Activated T-cell treated with anti-CD3 and anti-CD28 coated beads, Interleukin-2, amount 50 U/mL, for 24 hours (primary cell): ENCODE measurements at regions not wholly inside any gene's neighbourhood (a gene's known extent, or its start where the extent isn't known, plus 50 kb on each side); places are given as distances from the start of the nearest gene placed in this dataset.
"Not testable (repeated sequence)": the region's sequence is repeated elsewhere in the genome, so short reads cannot be mapped to it uniquely, and the experiment has no call there.

Source experiments
- DNase-seq: peaks from one replicate; pipeline ENCODE4 v3.0.0-alpha.2; 2020
- H3K27ac Mint-ChIP-seq: 2 replicates; pipeline ENCODE4 v1.8.0; 2020; ENCODE audit warnings: mild to moderate bottlenecking, mixed read lengths
- H3K27me3 Mint-ChIP-seq: 2 replicates; pipeline ENCODE4 v1.8.0; 2020; ENCODE audit warnings: mixed read lengths
- H3K36me3 Mint-ChIP-seq: 2 replicates; pipeline ENCODE4 v1.8.0; 2020; ENCODE audit warnings: low read depth, mixed read lengths
- H3K4me1 Mint-ChIP-seq: 2 replicates; pipeline ENCODE4 v1.8.0; 2020; ENCODE audit warnings: low read depth, mixed read lengths
- H3K4me3 Mint-ChIP-seq: 2 replicates; pipeline ENCODE4 v1.8.0; 2020; ENCODE audit warnings: mild to moderate bottlenecking, moderate library complexity, mixed read lengths
- H3K9me3 Mint-ChIP-seq: 2 replicates; pipeline ENCODE4 v1.8.0; 2020; ENCODE audit warnings: mixed read lengths

DNA sequence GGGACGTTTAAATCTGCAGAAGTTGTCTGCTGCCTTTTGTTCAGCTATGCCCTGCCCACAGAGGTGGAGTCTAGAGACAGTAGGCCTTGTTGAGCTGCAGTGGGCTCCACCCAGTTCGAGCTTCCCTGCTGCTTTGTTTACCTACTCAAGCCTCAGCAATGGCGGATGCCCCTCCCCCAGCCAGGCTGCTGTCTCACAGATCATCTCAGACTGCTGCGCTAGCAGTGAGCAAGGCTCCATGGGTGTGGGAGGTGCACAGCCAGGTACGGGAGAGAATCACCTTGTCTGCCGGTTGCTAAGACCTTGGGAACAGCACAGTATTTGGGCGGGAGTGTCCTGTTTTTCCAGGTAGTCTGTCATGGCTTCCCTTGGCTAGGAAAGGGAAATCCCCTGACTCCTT lies 114.3 kb upstream of the PALM2AKAP2 start:
- not testable (repeated sequence) for H3K27me3 Mint-ChIP-seq, H3K4me3 Mint-ChIP-seq, H3K27ac Mint-ChIP-seq, H3K4me1 Mint-ChIP-seq, DNase-seq, H3K36me3 Mint-ChIP-seq
- H3K9me3 Mint-ChIP-seq: peaks cover 11% of the 10 kb centered on the region

DNA sequence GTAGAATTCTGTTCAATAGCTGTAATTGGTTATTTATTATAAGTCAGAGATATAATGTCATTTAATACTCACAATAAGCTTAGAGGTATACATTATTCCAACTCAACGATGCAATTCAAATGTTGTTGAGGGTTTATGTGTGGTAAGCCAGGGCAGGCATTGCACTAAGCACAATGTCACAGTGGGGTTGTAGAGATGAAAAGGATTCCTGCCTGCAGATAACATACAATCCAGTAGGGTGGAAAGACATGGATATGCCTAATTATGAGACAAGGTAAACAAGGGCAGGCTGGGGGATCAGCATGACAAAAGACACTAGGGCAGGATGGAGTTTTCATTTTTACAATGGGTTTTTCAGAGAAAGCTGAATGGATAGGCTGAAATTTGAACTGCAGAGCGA lies 98.7 kb upstream of the PALM2AKAP2 start:
- no peak for DNase-seq
- H3K4me3 Mint-ChIP-seq: no peak overlapping the region
- H3K36me3 Mint-ChIP-seq: no peaks in the 10 kb centered on the region
- H3K27ac Mint-ChIP-seq: no peak overlapping the region
- peaks cover 3% of the 10 kb centered on the region for H3K9me3 Mint-ChIP-seq
- H3K27me3 Mint-ChIP-seq: no peaks in the 10 kb centered on the region
- no peaks in the 10 kb centered on the region for H3K4me1 Mint-ChIP-seq

DNA sequence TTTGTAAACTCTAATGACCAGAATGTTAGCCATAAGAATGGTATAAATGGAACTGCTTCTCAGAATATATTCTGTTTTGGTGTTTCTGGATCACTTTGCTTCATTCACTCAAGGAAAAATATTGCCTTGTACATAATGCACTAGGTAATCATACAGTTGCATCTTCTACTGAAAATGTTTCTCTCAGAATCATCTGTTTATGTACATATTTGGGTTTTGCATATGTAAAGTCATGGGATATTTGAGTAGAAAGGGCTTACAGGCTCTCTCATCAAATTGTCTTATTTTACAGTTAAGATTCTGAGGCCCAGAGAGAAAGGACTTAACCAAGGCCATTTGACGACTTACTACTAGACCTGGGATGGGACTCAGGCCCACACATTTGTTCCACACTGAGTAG lies 97.8 kb upstream of the PALM2AKAP2 start:
- Mint-ChIP-seq H3K4me1 (no peaks in the 10 kb centered on the region), H3K4me3 (no peak overlapping the region), H3K27ac (no peak overlapping the region)

DNA sequence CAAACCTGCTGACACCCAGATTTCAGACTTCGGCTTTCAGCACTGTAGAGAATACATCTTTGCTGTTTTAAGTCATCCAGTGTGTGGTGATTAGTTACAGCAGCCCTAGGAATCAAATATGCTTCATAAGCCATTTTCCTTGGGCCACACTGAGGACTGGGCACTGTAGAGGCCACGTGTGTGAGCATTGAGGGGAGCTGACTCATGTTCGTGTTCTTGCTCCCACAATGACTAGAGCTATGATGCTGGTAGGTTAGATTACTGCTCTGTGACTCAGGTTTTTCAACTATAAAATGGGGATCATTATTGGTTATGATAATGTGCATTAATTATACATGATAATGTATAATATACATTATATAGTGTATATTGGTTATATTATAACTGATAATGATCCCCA lies 96.5 kb upstream of the PALM2AKAP2 start:
- Mint-ChIP-seq H3K4me1 (no peaks in the 10 kb centered on the region), H3K9me3 (peaks cover 9% of the 10 kb centered on the region), H3K27ac (no peak overlapping the region), H3K27me3 (no peaks in the 10 kb centered on the region), H3K4me3 (no peak overlapping the region), H3K36me3 (no peaks in the 10 kb centered on the region)
- DNase-seq: no peak

More for the DNA sequence above, 97.8 kb upstream of the PALM2AKAP2 start:
- Mint-ChIP-seq H3K27me3 (no peaks in the 10 kb centered on the region), H3K9me3 (peaks cover 5% of the 10 kb centered on the region), H3K36me3 (no peaks in the 10 kb centered on the region)
- DNase-seq: no peak

DNA sequence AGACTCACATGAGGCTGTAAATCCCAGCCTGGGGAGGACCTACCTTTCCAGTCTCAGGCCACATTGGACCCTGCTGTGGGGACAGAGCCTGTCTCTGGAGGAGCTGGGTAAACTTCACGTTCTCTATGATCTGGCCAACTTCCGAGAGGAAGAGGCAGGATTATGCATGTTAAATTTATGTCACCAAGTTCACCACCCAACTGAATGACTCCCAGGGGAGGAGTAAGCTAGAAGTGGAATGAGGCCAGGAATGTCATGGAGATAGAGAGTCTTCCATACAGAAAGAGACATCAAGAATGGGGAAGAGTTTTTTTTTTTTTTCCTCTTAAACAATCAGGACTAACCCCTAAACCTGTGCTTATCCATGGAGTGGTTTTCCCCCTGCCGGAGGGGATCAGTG lies 90.3 kb upstream of the PALM2AKAP2 start:
- Mint-ChIP-seq H3K27ac (no peak overlapping the region), H3K9me3 (peaks cover 9% of the 10 kb centered on the region), H3K27me3 (no peaks in the 10 kb centered on the region), H3K36me3 (no peaks in the 10 kb centered on the region), H3K4me3 (no peak overlapping the region), H3K4me1 (no peaks in the 10 kb centered on the region)
- no peak for DNase-seq

DNA sequence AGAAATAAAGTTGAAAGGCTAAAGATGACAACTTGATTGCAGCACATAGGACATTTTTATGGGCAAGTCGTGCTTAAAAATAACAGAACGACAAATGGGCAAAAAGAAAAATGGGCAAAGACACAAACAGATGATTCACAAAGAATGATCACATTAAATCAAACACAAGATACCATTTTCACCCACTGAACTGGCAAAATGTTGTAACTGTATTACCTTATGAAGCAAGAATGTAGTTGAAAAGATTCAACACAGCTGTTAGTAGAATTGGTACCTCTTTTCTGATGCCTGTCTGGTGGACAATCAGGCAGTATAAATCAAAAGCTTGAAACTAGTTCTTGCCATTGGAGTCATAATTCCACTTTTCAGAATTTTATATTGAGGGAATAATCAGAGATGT lies 81.0 kb upstream of the PALM2AKAP2 start:
- no peak overlapping the region for H3K27ac Mint-ChIP-seq
- no peaks in the 10 kb centered on the region for H3K4me1 Mint-ChIP-seq
- no peaks in the 10 kb centered on the region for H3K9me3 Mint-ChIP-seq
- no peak overlapping the region for H3K4me3 Mint-ChIP-seq
- peaks cover 7% of the 10 kb centered on the region for H3K27me3 Mint-ChIP-seq
- H3K36me3 Mint-ChIP-seq: no peaks in the 10 kb centered on the region
- DNase-seq: no peak

DNA sequence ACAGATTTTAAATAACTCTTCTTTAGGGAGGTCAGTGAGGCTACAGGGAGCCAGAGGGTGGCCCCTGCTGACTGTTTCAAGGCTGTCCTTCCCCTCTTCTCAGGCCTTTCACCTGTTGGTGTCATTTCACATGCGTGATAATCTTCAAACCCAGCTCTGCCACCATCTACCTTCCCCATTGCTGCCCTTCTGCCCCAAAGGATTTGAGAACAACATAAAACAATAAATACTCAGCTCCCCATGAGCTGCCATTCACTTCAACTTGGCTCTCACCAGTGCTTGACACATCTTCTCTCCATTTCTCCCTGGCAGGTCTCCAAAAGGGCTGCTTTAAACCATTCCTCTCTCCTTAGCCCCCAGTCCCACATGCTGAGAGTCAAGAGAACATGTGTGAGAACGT lies 75.5 kb upstream of the PALM2AKAP2 start:
- no peak for DNase-seq
- Mint-ChIP-seq H3K9me3 (no peaks in the 10 kb centered on the region), H3K27me3 (peaks cover 5% of the 10 kb centered on the region), H3K36me3 (no peaks in the 10 kb centered on the region), H3K4me3 (no peak overlapping the region), H3K4me1 (no peaks in the 10 kb centered on the region), H3K27ac (no peak overlapping the region)

DNA sequence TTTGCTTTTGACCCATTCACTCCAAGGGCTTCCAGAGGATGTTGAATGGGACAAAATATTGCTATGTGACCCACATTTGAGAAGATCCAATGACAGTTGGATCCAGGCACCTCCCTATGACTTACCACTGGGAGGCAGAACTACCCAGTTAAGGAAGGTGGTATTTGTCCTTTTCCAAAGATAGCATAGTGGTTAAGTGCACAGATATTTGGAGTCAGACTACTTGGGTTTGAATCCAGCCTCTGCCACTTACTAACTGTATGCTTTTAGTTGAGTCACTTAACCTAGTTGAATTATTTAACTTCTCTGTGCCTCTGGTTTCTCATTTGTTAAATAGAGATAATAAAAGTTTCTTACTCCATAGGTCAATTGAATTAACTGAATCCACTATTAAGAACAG lies 74.5 kb upstream of the PALM2AKAP2 start:
- Mint-ChIP-seq H3K36me3 (no peaks in the 10 kb centered on the region), H3K4me3 (no peak overlapping the region), H3K27me3 (peaks cover 5% of the 10 kb centered on the region), H3K9me3 (no peaks in the 10 kb centered on the region), H3K27ac (no peak overlapping the region), H3K4me1 (no peaks in the 10 kb centered on the region)
- no peak for DNase-seq

DNA sequence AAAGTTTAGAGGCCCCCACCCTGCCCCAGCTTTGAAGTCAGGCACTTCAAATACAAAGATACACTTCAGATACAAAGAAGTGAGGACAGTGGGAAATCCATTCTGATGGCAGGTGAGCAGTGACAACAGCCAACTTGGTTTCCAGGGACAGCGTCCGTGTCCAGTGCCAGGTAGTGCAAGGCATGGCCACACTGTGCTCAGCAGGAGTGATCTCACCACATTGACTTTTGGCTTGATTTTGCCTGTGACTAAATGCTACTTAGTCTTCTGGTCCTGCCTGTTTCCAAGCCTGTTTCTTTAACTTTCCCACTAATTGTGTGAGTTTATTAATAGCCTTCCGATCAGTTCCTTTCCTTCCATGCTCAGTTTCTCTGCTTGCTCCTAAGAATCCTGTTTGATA lies 72.6 kb upstream of the PALM2AKAP2 start:
- H3K27me3 Mint-ChIP-seq: peaks cover 5% of the 10 kb centered on the region
- no peaks in the 10 kb centered on the region for H3K9me3 Mint-ChIP-seq
- no peaks in the 10 kb centered on the region for H3K4me1 Mint-ChIP-seq
- no peak overlapping the region for H3K27ac Mint-ChIP-seq
- no peaks in the 10 kb centered on the region for H3K36me3 Mint-ChIP-seq
- H3K4me3 Mint-ChIP-seq: no peak overlapping the region
- no peak for DNase-seq

DNA sequence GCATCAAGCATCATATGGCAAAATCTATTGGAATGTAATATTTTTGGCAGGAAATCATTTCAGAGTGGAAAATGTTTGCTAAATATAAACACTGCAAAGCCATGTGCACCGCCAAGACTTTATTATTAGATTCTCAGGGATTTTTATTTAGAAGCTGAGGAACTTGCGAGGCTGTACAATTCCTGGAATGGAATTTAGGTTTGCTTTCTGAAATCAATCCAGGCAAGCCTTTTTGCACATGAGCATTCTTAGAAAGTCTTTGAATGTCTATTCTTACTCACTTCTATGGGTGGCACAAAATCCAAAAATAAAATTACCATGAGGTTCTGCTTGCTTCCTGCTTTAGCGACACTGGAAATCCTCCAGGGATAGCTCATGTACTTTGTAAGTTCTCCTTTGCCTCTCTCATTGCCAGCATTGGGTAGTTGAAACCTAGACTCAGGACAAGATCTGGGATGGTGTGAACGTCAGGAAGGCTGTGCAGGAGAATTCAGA lies 71.5 kb upstream of the PALM2AKAP2 start:
- DNase-seq: no peak
- no peaks in the 10 kb centered on the region for H3K9me3 Mint-ChIP-seq
- no peaks in the 10 kb centered on the region for H3K36me3 Mint-ChIP-seq
- H3K4me1 Mint-ChIP-seq: no peaks in the 10 kb centered on the region
- no peak overlapping the region for H3K27ac Mint-ChIP-seq
- H3K27me3 Mint-ChIP-seq: peaks cover 5% of the 10 kb centered on the region
- H3K4me3 Mint-ChIP-seq: no peak overlapping the region

DNA sequence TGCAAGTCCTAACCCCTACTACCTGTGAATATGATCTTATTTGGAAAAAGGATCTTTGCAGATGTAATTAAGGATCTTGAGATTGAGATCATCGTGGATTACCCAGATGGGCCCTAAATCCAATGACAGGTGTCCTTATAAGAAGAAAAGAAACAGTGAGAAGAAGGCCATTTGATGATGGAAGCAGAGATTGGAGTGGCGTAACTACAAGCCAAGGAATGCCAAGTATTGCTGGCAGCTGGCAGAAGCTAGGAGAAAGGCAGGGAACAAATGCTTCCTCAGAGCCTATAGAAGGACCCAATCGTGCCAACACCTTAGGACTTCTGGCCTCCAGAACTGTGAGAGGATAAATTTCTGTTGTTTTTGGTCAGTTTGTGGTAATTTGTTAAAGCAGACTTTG lies 70.1 kb upstream of the PALM2AKAP2 start:
- Mint-ChIP-seq H3K9me3 (no peaks in the 10 kb centered on the region), H3K27ac (no peak overlapping the region), H3K4me1 (no peaks in the 10 kb centered on the region), H3K27me3 (peaks cover 5% of the 10 kb centered on the region), H3K4me3 (no peak overlapping the region), H3K36me3 (no peaks in the 10 kb centered on the region)
- DNase-seq: no peak

DNA sequence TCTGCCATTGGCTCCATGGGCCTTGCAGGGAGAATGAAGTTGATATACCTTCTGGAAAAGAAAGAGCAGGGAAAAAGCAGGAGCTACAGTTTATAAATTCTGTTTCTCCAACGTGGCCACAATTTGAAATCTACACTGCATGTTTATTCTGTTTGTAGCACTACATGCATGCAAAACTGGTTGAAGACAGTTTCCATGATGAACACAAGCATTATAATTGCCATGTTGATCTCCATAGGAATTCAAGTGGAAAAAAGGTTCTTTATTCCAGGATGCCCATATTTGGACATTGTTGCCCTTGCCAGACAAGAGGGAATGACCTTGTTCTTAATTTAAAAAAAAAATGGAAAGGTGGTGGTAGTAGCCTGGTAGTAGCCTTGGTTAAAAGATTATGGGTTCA lies 69.2 kb upstream of the PALM2AKAP2 start:
- no peaks in the 10 kb centered on the region for H3K9me3 Mint-ChIP-seq
- no peak overlapping the region for H3K27ac Mint-ChIP-seq
- H3K4me3 Mint-ChIP-seq: no peak overlapping the region
- no peak for DNase-seq
- H3K27me3 Mint-ChIP-seq: peaks cover 5% of the 10 kb centered on the region
- H3K4me1 Mint-ChIP-seq: no peaks in the 10 kb centered on the region
- H3K36me3 Mint-ChIP-seq: no peaks in the 10 kb centered on the region

DNA sequence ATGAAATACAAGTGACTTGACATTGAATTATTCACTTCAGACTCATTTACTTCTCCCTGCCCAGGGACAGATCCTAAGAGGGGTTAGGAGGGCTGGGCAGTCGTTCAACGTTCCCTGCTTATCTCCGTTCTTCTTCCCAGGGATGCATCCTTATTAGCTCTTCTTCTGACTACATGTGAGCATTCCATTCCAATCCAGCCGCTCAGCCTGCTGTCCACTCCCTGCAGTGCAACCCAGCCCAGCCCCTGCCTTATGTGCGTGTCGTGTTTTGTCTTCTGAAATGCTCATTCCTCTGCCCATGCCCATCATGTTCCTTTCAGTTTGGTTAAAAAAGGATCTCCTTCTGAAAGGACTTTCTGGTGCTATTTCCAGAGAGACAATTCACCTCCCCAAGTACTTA lies 64.7 kb upstream of the PALM2AKAP2 start:
- no peaks in the 10 kb centered on the region for H3K27me3 Mint-ChIP-seq

DNA sequence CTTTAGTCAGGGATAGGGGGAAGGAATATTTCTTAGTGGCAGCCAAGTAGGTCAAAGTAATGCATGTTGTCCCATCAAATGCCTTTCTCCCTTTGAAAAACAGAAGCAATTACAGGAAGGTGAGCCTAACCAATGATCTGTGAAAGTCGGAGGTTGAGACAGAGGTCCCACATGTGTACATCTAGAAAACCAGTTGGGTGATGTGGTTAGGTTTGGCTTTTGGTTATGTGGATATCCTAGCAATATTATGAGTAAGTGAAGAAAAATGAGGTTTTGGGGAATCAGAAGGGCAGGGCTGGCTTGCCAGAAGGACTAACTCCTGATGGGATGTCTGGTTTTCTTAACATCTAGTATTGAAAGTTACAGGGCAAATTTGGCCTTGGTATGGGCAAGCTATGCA lies 63.4 kb upstream of the PALM2AKAP2 start:
- Mint-ChIP-seq H3K4me3 (no peak overlapping the region), H3K27ac (no peak overlapping the region), H3K27me3 (no peaks in the 10 kb centered on the region), H3K36me3 (no peaks in the 10 kb centered on the region), H3K4me1 (no peaks in the 10 kb centered on the region), H3K9me3 (no peaks in the 10 kb centered on the region)
- no peak for DNase-seq

More for the DNA sequence above, 64.7 kb upstream of the PALM2AKAP2 start:
- H3K36me3 Mint-ChIP-seq: no peaks in the 10 kb centered on the region
- H3K9me3 Mint-ChIP-seq: no peaks in the 10 kb centered on the region
- no peak overlapping the region for H3K27ac Mint-ChIP-seq
- H3K4me3 Mint-ChIP-seq: no peak overlapping the region
- no peaks in the 10 kb centered on the region for H3K4me1 Mint-ChIP-seq
- no peak for DNase-seq

DNA sequence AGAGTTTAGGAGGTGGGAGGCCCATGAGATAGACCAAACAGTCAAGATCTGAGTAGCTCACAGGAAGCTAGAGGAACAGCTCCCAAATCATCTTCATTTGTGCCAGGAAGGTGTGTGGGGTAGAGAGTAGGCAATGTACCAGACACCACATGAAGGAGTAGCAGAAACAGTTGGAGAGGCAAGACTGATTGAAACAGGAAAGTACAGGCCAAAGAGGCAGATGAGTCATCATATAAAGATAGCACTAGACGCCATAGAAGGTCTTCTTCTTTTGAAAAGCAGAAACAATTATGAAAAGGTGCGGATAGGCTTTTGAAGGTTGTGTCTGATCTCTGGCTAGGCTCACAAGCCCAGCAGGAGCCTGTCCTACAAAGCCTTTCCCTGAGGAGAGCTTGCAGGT lies 62.7 kb upstream of the PALM2AKAP2 start:
- no peaks in the 10 kb centered on the region for H3K4me1 Mint-ChIP-seq
- no peak for DNase-seq
- H3K27me3 Mint-ChIP-seq: no peaks in the 10 kb centered on the region
- no peaks in the 10 kb centered on the region for H3K9me3 Mint-ChIP-seq
- H3K4me3 Mint-ChIP-seq: no peak overlapping the region
- H3K36me3 Mint-ChIP-seq: no peaks in the 10 kb centered on the region
- H3K27ac Mint-ChIP-seq: no peak overlapping the region

DNA sequence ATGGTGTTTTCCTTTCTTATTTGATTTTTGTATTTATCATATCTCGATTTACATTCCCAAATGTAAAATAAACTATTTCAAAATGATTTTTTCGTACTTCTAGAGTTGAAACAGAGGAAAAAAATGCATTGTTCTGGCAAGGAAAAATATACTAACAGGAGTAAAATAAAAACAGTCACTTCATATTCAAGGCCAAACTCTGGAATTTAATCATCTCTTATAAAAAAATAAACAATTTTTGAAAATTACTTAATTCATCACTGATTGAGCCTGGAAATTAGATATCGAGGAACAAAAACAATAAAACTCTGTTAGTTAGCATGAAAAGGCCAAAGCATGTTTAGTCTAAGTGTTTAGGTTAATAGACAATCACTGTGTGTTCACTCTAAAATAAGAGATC lies 61.1 kb upstream of the PALM2AKAP2 start:
- Mint-ChIP-seq H3K27ac (no peak overlapping the region), H3K4me1 (no peaks in the 10 kb centered on the region)
- no peak for DNase-seq

More for the DNA sequence above, 61.1 kb upstream of the PALM2AKAP2 start:
- no peak overlapping the region for H3K4me3 Mint-ChIP-seq
- peaks cover 3% of the 10 kb centered on the region for H3K27me3 Mint-ChIP-seq
- H3K9me3 Mint-ChIP-seq: no peaks in the 10 kb centered on the region
- no peaks in the 10 kb centered on the region for H3K36me3 Mint-ChIP-seq
